ENCODE measurements at regions not wholly inside any gene's neighbourhood (a gene's known extent, or its start where the extent isn't known, plus 50 kb on each side); places are given as distances from the start of the nearest gene placed in this dataset.

DNA sequence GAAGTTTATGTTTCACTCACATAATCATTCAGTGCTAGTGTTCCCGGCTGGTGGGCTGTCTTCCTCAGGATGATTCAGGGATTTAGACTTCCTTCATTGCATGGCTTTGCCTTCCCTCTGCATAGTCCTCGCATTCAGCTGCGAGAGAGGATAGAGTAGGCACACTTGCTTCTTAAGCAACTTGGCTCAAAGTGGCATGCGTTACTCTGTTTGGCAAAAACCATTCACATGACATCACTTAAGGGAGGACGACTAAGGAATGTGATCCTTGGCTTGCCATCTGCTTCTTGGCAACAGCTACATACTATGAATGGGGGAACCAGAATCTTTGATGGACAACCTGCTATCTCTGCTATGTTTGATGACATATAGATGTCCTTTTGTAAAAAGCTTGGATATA, 359.3 kb downstream of the TDRD3 start:
- TF ChIP-seq, protein P1, sequence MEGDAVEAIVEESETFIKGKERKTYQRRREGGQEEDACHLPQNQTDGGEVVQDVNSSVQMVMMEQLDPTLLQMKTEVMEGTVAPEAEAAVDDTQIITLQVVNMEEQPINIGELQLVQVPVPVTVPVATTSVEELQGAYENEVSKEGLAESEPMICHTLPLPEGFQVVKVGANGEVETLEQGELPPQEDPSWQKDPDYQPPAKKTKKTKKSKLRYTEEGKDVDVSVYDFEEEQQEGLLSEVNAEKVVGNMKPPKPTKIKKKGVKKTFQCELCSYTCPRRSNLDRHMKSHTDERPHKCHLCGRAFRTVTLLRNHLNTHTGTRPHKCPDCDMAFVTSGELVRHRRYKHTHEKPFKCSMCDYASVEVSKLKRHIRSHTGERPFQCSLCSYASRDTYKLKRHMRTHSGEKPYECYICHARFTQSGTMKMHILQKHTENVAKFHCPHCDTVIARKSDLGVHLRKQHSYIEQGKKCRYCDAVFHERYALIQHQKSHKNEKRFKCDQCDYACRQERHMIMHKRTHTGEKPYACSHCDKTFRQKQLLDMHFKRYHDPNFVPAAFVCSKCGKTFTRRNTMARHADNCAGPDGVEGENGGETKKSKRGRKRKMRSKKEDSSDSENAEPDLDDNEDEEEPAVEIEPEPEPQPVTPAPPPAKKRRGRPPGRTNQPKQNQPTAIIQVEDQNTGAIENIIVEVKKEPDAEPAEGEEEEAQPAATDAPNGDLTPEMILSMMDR (IDR thresholded peaks at IDR 0.05) = no peak
- TF ChIP-seq POLR2A (IDR thresholded peaks at IDR 0.05) = no peak

Data from tibial nerve (tissue), 3 donors.